Spleen (tissue), 11 donors: ENCODE measurements at regions not wholly inside any gene's neighbourhood (a gene's known extent, or its start where the extent isn't known, plus 50 kb on each side); places are given as distances from the start of the nearest gene placed in this dataset.

ENCODE experiments used
- DNase-seq: peaks from one replicate; pipeline ENCODE4 v3.0.0-alpha.2; 2020
- H3K27ac ChIP-seq, 8 donors: fragments of 200-600 bp; sonication (generic) in 7 of 8; 1 replicate in 4 of 8; 2 replicates in 4 of 8; pipeline versions ENCODE4 v1.5.0 to v1.8.0; 2016 to 2021; ENCODE audit warnings: inconsistent platforms in 4 of 8, mild to moderate bottlenecking in 4 of 8, moderate library complexity in 1 of 8
- H3K27me3 ChIP-seq, 7 donors: fragments of 200-600 bp; sonication (generic) in 6 of 7; replicated peaks in 1 of 7; 1 replicate in 4 of 7; 2 replicates in 3 of 7; pipeline versions ENCODE4 v1.5.0 to v1.8.0; 2016 to 2021; ENCODE audit warnings: inconsistent platforms in 3 of 7, mild to moderate bottlenecking in 1 of 7
- H3K36me3 ChIP-seq, 6 donors: fragments of 200-600 bp; sonication (generic) in 5 of 6; 1 replicate in 4 of 6; 2 replicates in 2 of 6; pipeline versions ENCODE4 v1.5.0 to v1.8.0; 2016 to 2021; ENCODE audit warnings: inconsistent platforms in 2 of 6
- H3K4me1 ChIP-seq, 6 donors: fragments of 200-600 bp; sonication (generic) in 5 of 6; 1 replicate in 3 of 6; 2 replicates in 3 of 6; pipeline versions ENCODE4 v1.5.0 to v1.8.0; 2016 to 2021; ENCODE audit warnings: inconsistent platforms in 3 of 6
- H3K4me3 ChIP-seq, 8 donors: fragments of 200-600 bp; sonication (generic) in 7 of 8; 1 replicate in 4 of 8; 2 replicates in 4 of 8; pipeline versions ENCODE4 v1.5.0 to v1.8.0; 2016 to 2021; ENCODE audit warnings: inconsistent platforms in 4 of 8, mild to moderate bottlenecking in 4 of 8, moderate library complexity in 2 of 8
- H3K9me3 ChIP-seq, 8 donors: fragments of 200-600 bp; sonication (generic) in 7 of 8; 1 replicate in 4 of 8; 2 replicates in 4 of 8; pipeline versions ENCODE4 v1.5.0 to v1.8.0; 2016 to 2021; ENCODE audit warnings: inconsistent platforms in 4 of 8
- POLR2A ChIP-seq, 3 donors: fragments of 450-650 bp; IDR thresholded peaks; one replicate each; pipeline ENCODE4 v1.5.1; 2017; ENCODE audit warnings: antibody characterized with exemption in 3 of 3, mild to moderate bottlenecking in 1 of 3
- POLR2AphosphoS5 ChIP-seq, 3 donors: sonication (generic); formaldehyde crosslinking; IDR thresholded peaks; one replicate each; pipeline ENCODE4 v1.5.1; 2017; ENCODE audit warnings: antibody characterized with exemption in 3 of 3
- WGBS, 5 donors: extraction: QIAGEN DNeasy Blood & Tissue Kit in 3 of 5; methylation state at CpG; one replicate each; pipeline versions ENCODE4 v1.1.5 to v1.1.7; 2013 to 2018; 5-methylcytosine and 5-hydroxymethylcytosine counted together
- intact Hi-C: fragments of 100-400 bp; cut with DNase I; formaldehyde crosslinking; loops from one replicate; pipeline ENCODE4 v1.15.0; 2023; ENCODE audit warnings: low total_unique reads
- TF ChIP-seq, protein P1 (sequence below), 11 experiments: fragments of 200-600 bp in 7 of 11; fragments of 450-650 bp in 4 of 11; sonication (generic) in 4 of 11; IDR thresholded peaks in 8 of 11; conservative IDR thresholded peaks in 3 of 11; 1 replicate in 7 of 11; 2 replicates in 4 of 11; pipeline versions ENCODE4 v1.4.0 to v1.8.0; 2016 to 2021; ENCODE audit warnings: antibody characterized with exemption in 11 of 11, inconsistent platforms in 4 of 11, mild to moderate bottlenecking in 1 of 11
- donor health status: healthy with polysubstance abuse.
- donor health status: DM: no; HTN: no; CAD: no; lungs with moderate emphysema.
- donor health status: DM: no; HTN: no; CAD: no.
- donor health status: Bipolar disorder and iron deficiency.
- donor health status: healthy.
- donor health status: DM: no; HTN: no; CAD: no.
- donor health status: DM: yes; HTN: yes; CAD: no.

DNA sequence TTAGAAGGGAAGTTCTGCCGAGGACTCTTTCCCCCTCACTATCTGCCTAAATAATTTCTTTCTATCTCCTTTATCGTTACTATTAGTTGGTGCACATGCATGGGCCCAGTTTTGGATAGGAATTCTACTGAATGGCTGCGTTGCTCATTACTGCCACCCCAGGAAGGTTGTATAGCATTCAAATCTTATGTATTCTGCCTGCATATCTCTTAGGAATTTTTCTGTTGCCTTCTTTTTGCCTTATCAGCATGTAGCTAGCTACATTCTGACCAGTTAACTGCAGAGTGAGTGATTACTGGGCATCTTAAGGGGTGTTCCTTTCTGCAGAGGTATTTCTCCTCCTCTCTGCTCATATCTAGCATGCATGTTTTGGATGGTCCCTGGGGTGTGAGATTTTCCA, 239.6 kb downstream of the TDRD15 start:
- Histone ChIP-seq H3K36me3 (no peaks in the 10 kb centered on the region), H3K9me3 (no peaks in the 10 kb centered on the region), H3K4me1 (no peaks in the 10 kb centered on the region), H3K4me3 (no peak overlapping the region), H3K27ac (no peak overlapping the region), H3K27me3 (no peaks in the 10 kb centered on the region)
- DNase-seq = no peak
- intact Hi-C loops = no loop called here
- WGBS, 5 donors = 80 to 96% (median 88%) methylated on average over 3 of the region's 3 CpGs
- TF ChIP-seq, protein P1, sequence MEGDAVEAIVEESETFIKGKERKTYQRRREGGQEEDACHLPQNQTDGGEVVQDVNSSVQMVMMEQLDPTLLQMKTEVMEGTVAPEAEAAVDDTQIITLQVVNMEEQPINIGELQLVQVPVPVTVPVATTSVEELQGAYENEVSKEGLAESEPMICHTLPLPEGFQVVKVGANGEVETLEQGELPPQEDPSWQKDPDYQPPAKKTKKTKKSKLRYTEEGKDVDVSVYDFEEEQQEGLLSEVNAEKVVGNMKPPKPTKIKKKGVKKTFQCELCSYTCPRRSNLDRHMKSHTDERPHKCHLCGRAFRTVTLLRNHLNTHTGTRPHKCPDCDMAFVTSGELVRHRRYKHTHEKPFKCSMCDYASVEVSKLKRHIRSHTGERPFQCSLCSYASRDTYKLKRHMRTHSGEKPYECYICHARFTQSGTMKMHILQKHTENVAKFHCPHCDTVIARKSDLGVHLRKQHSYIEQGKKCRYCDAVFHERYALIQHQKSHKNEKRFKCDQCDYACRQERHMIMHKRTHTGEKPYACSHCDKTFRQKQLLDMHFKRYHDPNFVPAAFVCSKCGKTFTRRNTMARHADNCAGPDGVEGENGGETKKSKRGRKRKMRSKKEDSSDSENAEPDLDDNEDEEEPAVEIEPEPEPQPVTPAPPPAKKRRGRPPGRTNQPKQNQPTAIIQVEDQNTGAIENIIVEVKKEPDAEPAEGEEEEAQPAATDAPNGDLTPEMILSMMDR (IDR thresholded peaks at IDR 0.05 in 8 of 11, conservative IDR thresholded peaks at IDR 0.05 in 3 of 11) = no peak
- TF ChIP-seq POLR2AphosphoS5 (IDR thresholded peaks at IDR 0.05) (no peak), POLR2A (IDR thresholded peaks at IDR 0.05) (no peak)

DNA sequence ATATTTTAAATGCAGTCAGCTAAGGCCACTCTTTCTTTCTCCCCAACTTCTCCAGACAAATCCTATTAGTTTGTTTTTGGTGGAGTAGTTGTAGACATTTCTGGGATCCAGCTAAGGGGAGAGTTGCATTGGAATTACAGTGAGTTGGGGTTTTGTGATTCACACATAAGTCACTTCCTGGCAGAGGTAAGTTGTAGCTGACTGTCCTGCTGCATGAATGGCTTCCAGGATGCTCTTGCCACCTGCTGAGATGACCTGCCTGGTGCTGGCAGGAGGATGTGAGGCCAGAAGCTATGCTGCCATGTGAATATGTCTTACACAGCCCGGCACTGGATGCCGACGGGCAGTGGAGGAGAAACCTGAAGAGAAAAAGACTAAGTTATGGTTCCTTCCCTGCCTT, 243.7 kb downstream of the TDRD15 start:
- Histone ChIP-seq H3K9me3 (no peaks in the 10 kb centered on the region), H3K36me3 (no peaks in the 10 kb centered on the region), H3K27ac (no peak overlapping the region), H3K27me3 (no peaks in the 10 kb centered on the region), H3K4me3 (no peak overlapping the region), H3K4me1 (no peaks in the 10 kb centered on the region)
- TF ChIP-seq POLR2AphosphoS5 (IDR thresholded peaks at IDR 0.05) (no peak), POLR2A (IDR thresholded peaks at IDR 0.05) (no peak)
- TF ChIP-seq, protein P1 (IDR thresholded peaks at IDR 0.05 in 8 of 11, conservative IDR thresholded peaks at IDR 0.05 in 3 of 11) = no peak
- intact Hi-C loops = no loop called here
- DNase-seq = no peak
- WGBS, 5 donors = 95 to 100% (median 95%) methylated on average over 3 of the region's 3 CpGs

DNA sequence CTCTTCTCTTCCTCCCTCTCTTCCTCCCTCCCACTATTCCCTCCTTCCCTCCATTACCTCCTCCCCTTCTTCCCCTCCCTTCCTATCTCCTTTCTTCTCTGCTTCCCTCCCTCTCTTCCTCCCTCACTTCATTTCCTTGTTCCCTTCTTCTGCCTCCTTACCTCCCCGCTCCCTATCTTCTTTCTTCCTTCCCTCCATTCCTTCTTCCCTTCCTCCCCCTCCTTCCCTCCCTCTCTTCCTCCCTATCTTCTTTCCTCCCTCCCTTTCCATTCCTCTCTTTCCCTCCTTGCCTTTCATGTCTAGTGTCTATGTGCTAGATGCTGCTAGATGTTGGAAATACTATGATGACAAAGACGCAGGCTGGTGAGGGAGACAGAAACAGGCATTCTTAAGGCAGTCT, 246.0 kb downstream of the TDRD15 start:
- no peak overlapping the region for H3K27ac ChIP-seq
- intact Hi-C loops = no loop called here
- H3K4me1 ChIP-seq = no peaks in the 10 kb centered on the region
- no peaks in the 10 kb centered on the region for H3K27me3 ChIP-seq
- WGBS, 5 donors = 80 to 85% (median 83%) methylated on average over 2 of the region's 2 CpGs
- TF ChIP-seq, protein P1 (IDR thresholded peaks at IDR 0.05 in 8 of 11, conservative IDR thresholded peaks at IDR 0.05 in 3 of 11) = no peak
- TF ChIP-seq POLR2A (IDR thresholded peaks at IDR 0.05) = no peak
- no peak for TF ChIP-seq POLR2AphosphoS5 (IDR thresholded peaks at IDR 0.05)
- H3K4me3 ChIP-seq = no peak overlapping the region
- H3K36me3 ChIP-seq = no peaks in the 10 kb centered on the region
- no peak for DNase-seq
- no peaks in the 10 kb centered on the region for H3K9me3 ChIP-seq

DNA sequence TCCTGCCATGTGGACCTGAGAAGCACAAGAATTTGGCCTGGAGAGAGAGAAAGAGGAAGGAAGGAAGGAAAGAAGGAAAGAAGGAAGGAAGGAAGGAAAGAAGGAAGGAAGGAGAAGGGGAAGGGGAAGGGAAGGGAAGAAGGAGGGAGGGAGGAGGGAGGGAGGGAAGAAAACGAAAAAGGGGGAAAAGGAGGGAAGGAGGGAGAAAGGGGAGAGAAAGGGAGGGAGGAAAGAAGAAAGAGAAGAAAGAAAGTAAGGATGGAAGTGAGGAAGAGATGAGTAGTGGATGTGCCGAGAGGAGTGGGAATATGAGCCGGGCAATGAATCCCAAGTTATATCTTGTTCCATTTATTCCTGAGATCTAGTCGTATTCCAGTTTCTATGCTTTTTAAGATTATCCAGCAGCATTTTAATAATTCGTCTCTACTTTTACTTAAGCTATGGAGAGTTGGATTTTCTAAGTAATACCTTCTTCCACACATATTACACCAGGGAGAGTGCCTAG, 247.8 kb downstream of the TDRD15 start:
- intact Hi-C loops = no loop called here

More for the DNA sequence above, 247.8 kb downstream of the TDRD15 start:
- WGBS, 5 donors = 76 to 85% (median 81%) methylated on average over 5 of the region's 5 CpGs
- Histone ChIP-seq H3K4me3 (no peak overlapping the region), H3K27me3 (no peaks in the 10 kb centered on the region), H3K9me3 (no peaks in the 10 kb centered on the region), H3K4me1 (no peaks in the 10 kb centered on the region), H3K36me3 (no peaks in the 10 kb centered on the region), H3K27ac (no peak overlapping the region)
- TF ChIP-seq POLR2AphosphoS5 (IDR thresholded peaks at IDR 0.05) (no peak), POLR2A (IDR thresholded peaks at IDR 0.05) (no peak)
- TF ChIP-seq, protein P1 (IDR thresholded peaks at IDR 0.05 in 8 of 11, conservative IDR thresholded peaks at IDR 0.05 in 3 of 11) = no peak
- DNase-seq = no peak
